GM19324 (cell line): ENCODE measurements at regions not wholly inside any gene's neighbourhood (a gene's known extent, or its start where the extent isn't known, plus 50 kb on each side); places are given as distances from the start of the nearest gene placed in this dataset.

ENCODE experiments used
- ATAC-seq: cut with Tn5 transposase; IDR thresholded peaks from one replicate; pipeline ENCODE4 v1.9.1; 2021; ENCODE audit warnings: mild to moderate bottlenecking, moderate library complexity; ENCODE audit not compliant: unreplicated experiment, low FRiP score

DNA sequence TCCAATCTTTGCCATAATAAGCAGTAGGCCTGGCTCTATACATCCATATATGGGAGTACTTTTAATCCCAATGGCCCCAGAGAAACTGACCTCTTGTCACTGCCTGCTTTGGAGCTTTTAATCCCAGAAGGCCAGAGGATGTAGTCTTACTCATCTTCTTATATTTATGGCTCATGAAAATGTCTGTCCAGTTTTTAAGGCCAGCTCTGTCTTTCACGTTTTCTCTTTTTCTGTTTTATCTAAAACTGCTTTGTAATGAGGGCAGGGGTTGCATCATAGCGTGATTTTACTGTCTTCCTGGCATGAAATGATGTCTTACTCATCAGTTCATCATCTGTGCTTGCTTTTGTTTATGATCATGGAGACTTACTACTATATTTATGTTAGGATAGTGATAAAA lies 1094.9 kb downstream of the MAT2B start:
- ATAC-seq = no peak

DNA sequence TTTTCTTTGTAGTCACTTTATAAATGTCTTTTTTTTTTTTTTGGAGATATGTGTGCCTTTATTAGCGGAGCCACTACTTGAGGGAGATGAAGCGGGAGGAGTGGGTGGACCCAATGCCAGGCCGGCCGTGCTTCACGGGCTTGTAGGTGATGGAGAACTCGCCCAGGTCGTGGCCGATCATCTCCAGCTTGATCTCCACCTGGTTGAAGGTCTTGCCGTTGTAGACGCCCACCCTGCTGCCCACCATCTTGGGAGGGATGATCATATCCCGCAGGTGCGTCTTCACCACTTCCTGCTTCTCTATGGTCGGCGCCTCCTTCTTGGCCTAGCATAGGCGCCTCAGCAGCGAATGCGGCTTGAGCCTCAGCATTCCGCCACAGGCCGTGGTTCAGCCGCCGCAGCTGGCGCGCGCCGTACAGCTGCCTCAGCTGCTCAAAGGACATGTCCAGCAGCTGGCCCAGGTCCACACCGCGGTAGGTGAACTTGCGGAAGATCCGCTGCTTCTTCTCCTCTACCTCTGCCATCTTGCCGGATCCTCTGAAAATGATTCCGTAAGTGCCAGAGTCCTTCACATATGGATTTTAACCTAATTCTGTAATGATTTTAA lies 1095.6 kb downstream of the MAT2B start:
- ATAC-seq = no peak

DNA sequence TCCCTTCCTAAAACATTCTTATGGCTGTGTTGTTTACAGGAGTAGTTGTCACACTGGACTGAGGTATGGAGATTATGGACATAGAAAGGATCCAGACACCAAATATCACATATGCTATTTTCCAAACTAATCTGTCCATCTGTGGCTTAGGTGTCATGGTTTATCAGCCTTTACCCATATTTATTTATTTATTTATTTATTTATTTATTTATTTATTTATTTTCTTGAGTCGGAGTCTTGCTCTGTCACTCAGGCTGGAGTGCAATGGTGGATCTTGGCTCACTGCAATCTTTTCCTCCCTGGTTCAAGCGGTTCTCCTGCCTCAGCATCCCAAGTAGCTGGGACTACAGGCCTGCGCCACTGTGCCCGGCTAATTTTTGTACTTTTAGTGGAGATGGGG lies 1103.1 kb downstream of the MAT2B start:
- ATAC-seq = no peak

DNA sequence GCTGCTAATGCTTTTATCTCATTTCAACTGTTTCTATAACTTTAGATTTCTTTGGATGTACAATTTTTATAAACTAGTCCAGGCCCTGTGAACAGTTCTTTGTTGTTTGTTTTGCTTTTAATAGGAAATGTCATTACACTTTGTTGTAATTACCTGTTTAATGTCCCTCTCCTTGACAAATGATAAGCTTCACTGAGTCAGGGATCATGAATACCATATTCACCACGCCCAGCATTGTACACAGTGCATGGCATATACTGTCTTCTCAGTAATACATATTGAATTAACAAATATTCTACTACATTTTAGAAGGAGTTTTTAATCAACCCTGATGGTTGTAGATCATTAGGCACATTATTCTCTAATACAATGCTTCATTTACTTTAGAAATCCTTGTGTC lies 1105.0 kb downstream of the MAT2B start:
- ATAC-seq = no peak

DNA sequence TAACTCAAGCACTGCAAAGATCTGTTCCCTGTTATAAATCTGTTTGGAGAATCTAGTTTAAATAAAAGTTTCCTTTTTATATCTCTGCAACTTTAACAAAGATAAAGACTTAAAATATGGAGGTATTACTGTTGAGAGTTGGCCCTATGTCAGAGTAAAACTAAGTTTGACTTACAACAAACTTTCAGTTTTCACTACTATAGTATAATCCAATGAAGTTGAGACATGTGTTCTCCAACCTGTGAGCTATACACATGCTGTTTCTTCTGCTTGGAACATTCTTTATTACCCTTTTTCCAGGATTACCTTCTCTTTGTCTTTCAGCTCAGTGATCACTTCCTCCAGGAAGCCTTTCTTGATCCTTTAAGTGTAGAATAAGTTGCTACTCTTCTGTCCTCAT lies 1109.3 kb downstream of the MAT2B start:
- ATAC-seq = peak; percentile 59

DNA sequence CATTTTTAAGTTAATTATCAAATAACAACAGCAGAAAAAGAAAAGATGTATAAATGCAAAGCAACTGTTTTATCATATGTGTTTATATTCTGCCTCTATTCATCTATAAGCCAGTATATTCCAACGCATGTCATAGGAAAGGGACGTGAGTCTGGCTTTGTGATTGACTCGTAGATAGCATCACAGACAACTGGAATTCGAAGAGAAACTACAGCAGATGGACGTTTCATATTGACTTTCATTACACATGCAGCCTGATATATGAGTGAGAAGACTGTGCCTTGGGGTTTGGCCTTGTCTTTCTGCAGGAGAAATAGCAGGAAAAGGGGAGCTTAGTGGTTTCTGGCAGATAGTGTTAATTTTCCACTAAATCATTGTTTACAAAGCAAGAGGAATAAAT lies 1111.9 kb downstream of the MAT2B start:
- no peak for ATAC-seq

DNA sequence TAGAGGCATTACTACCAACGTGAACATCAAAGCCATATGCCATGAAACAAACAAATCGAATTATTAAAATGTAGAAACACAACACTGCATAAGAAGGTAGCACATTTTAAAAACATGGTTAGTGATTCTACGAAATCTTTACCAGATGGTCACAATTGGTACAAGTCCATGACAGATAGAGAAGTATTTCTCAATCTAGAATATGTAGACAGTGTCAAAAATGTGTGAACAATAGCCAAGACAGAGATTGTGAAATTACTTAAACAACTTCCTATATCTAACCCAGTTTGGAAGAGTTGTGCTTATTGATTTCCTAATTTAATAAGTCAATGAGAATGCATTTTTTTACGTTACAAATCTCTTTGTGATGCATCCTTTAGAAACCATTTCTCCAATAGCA lies 1121.6 kb downstream of the MAT2B start:
- no peak for ATAC-seq

DNA sequence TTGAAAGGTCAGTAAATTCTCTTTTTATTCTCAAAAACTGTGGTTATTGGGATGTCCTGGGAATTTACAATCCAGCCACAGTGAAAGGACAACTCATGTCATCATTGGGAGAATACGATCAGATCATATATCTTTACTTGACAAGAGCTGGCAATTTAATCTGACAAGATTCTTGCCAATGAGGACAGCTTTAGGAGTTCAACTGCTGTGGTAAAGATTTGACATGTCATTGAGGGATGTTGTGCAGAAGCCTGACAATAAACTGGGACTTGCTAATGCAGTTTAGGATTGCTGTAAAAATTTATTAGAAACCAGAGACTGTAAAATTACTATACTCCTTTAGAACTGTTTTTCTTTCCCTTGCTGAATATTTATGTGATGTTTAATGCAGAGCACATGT lies 1131.0 kb downstream of the MAT2B start:
- ATAC-seq = no peak

DNA sequence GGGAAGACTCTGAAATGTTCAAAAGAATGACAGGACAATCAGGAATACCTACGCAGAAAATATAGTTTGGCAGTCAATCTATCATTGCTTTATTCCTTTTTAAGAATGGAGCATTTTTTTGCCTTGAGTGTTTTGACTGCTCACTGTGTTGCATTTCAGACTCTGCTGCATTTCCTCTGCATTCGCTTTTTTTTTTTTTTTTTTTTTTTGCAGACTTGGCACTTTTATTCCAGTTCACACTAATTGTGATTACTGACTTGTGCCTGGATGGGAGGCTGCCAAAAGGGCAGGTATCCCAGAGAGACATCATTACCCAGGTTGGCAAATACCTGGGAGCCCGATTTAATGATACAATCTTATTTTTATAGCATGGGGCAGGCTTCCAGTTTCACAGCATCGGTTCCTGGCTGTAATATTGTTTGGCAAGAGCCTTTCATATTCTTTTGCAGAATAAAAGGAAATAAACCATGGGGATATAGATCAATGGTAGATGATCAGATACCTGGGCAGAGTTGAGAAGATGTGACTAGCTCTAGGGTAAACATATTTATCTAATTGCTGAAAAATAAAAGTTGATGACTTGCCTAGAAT lies 1132.6 kb downstream of the MAT2B start:
- ATAC-seq = no peak

DNA sequence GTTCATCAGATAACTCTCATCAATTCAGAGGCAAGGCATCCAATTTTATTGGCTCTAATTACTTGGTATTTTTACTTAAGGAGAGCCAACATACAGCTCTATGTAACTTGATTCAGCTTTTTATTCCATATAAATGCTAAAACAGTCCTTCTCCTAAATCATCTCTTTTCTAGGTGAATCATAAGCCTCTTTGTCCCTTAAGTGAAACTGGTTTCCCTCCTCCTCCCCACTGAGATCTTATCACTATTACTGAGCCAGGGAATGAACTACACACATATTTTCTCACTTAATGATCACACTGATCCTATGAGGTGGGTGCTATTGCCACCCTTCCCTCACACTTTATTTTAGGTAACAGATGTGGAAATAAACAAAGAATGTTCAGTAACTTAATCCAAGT lies 1143.8 kb downstream of the MAT2B start:
- ATAC-seq = no peak

DNA sequence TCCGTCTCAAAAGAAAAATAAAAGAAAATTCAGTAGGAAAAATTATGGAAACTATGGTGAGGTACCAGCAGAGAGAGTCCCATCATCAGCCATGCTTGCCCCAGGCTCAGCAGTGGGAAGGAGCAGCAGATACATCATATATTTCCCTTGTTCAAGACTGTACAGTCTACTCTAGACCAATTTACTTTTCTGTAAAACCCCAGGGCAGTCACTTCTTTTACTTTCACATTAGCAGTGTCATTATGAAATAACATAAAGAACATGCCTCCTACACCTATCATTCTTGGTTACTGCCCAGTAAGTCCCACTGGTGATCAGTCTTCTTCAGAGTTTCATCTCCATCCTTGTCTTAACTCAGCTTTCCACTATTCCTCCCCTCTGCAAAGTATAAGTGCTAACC lies 1145.0 kb downstream of the MAT2B start:
- no peak for ATAC-seq

DNA sequence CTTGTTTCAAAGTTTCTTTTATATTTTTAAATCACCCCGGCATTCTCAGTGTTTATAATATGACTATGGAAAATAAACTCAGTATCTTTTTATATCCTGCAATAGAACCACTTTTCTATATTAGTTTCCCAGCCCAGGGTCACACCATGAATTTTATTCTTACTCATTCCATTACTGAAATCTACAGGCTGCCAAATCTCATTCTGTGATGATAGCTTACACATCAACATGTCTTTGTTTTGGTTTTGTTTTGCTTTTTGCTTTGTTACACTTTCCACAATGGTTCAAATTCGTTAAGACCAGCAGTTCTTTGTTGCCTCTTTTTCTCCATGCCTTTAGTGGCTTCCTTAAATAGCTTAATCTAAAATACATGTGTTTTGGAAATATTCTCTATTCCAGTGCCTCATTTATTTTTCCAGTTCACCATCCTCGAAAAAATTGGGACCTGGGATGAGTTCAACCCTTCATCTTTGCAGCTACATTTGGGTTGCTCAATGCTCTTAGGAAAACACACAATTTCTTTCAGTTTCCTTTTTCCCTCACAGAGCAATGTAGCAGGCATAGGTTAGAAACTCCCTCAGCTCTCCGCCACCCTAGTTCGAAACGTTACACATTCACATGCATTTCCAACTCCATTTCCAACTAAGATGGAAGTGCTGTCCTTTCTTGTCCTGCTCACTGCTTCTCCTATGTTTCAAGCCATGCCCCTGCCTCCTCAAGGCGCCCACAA lies 1146.3 kb downstream of the MAT2B start:
- ATAC-seq = no peak

DNA sequence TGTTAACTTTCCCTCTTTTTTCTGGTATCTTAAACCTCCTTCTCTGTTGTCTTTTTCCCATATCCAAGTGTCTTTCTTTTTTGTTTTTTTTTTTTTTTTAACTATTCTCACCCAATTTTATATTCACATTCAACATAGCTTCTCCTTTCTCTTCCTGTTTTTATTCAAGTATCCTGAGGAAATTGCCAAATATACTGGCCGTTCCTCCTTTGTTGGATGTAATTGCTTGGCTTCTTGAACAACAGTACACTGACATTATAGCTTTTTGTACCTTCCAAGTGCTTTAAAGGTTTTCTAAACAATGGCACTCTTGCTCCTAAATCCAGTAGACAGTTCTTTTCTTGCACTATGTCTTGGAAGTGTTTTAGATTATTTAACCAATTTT lies 1146.8 kb downstream of the MAT2B start:
- no peak for ATAC-seq

DNA sequence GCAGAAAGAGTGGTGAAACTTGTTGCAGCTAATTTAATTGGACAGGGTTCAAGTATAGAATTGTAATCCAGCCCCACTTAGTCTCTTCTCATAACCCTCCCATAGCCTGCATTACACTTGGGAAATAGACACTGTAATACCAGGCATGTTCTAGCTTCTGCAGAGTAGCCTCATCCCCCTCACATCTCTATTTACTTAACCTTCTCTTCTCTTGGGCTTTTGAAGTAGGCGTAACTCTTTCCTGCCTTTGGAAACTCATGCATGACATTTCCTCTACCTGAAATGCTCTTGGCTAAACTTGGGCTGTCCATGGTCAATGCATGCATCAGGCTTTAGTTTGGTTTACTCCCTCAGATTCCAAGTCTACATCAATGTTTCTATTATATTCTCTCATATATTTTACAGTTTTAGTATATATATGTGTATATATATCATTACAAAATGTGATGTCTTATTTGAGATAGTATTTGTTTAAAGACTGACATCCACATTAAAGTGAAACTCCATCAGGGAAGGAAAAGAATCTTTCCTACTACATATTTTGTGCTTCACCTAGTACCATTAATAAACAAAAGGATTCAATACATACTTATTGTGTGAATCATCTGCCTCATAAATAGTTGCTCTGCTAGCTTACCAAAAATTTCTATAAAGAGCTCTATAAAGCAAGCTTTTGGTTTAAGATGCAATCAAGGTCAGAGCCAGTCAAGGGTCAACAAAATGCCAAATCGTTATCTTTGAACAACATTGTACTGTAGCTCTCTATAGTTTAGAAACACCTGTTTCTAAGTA lies 1158.0 kb downstream of the MAT2B start:
- no peak for ATAC-seq

DNA sequence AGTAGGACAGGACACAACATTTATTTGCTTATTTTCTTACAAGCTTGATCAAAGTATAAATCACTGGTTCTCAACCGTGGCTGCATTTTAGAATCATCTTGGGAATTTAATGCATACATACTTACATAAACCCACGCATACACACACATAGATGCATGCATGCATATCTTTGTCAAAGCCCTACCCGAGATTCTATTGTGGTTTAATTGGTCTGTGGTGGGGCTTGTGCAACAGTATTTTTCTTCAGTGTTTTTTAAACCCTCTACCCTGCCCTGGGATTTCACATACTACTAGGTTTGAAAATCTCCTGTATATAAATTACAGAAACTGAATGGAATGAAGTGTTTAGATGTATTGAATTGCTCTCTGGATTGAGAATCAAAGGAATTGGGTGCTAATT lies 1166.2 kb downstream of the MAT2B start:
- no peak for ATAC-seq

DNA sequence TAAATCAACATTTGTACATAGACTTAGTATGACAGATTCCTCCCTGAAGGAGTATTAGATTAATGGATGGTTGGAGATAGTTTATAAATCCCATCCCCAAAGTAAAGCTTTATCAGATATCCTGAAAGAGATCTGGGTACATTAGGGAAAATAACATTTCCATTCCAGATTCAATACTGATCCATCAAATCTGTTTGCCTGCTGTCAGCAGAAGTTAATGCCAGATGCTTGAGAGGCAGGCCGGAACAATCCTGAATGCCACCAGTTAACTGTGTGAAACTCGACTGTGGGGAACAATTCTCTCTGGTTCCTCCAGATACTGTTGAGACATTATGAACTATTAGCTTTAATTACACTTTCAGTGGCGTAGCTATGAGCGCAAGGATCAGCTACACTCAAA lies 1166.8 kb downstream of the MAT2B start:
- no peak for ATAC-seq

DNA sequence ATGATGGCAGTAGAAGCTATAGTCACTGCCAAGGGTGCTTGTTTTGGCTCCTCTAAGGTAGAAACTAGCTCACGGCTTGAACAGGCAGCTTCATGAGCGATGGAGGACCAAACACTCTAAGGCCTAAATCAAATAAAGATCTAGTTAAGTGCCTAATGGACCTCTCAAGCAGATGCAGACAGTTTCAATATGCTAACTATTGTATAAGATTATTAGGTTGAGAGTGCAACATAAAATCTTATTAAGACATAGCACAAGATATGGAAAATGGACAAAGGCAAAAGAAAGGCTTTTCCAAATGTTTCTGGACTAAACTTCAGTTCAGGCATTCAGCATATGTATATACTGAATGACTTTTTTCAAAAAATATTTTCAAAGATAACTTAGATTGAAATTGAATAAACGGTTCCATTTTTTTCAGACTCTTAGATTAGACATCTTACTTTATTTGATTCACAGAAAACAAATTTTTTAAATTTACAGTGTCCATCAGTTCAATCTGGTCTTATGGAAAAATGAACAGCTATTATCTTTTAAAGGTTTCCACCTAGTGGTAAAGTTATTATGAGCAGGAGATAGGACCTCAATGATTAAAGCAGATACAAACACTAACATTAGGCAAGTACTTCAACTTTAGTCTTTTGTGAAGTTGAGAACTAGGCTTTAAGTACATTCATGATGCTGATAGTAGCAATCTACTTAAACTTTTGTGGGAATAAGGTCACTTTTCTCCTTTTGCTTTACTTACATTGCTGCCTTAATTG lies 1167.7 kb downstream of the MAT2B start:
- ATAC-seq = peak; percentile 67

DNA sequence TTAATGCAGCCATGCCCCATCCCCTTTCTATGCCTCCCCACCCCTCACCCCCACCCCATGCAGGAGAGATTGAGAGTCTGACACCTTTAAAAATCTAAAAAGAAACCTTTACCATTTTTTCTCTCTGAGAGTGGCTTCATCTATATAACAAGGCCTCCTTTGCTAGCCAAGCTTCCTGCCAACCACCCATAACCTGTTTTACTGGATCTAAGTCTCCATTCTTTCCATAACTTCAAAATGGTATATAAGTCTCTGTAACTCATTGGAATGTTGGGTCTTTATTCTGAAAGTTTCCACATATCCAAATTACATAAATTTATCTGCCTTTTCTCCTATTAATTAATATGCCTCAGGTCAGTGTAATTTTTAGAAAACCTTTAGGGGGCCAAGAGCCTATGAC lies 1174.0 kb downstream of the MAT2B start:
- ATAC-seq = no peak

DNA sequence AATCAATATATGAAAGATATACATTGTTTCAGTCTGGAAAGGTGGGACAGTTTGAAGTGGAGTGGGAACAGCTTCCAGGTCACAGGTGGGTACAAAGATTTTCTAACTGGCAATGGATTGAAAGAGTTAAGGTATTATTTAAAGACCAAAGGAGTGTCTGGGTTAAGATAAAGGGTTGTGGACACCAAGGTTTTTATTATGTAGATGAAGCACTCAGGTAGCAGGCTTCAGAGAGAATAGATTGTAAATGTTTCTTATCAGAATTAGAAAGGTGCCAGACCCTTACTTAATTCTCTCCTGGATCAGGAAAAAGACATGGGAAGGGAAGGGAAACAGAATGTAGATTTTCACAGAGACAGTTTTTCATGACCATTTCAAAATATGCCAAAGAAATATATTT lies 1174.8 kb downstream of the MAT2B start:
- ATAC-seq = no peak

DNA sequence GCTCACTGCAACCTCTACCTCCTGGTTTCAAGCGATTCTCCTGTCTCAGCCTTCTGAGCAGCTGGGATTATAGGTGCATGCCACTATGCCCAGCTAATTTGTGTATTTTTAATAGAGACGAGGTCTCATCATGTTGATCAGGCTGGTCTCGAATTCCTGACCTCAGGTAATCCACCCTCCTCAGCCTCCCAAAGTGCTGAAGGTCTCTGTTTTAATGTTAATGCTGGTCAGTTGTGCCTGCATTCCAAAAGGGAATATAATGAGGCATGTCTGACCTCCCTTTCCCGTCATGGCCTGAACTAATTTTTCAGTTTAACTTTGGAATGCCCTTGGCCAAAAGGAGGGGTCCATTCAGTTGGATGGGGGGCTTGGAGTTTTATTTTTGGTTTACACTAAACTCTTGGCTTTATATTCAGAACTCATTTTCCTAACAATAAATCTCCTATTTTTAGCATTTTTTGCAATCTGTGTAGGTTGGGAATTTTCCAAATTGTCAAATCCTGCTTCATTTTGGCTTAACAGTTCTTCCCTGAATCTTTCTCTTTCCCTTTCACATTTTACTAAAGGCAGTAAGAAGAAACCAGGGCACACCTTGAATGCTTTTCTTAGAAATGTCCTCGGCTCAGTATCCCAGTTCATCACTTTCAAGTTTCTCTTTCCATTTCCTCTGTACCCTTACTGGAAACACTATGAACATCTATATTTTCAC lies 1175.5 kb downstream of the MAT2B start:
- no peak for ATAC-seq
